ENCODE measurements at regions not wholly inside any gene's neighbourhood (a gene's known extent, or its start where the extent isn't known, plus 50 kb on each side); places are given as distances from the start of the nearest gene placed in this dataset.

DNA sequence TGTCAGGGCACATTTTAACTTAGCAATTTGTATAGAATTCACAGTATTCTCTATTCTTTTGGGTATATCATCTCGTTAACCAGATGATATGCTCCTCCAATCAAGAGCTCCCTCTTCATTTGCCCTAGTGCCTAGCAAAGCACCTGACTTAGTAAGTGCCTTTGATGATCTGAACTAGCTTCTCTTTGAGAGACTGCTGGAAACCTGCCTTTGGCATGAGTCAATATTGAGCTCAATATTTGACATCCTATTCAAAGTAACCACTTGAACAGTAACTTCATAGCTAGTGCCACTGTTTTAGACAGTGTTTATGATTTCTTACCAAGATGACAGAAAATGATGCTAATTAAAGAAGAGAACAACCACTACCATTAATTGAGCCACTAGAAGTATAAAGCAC is 696.3 kb upstream of the UBE2E2 start (continued):
- TF ChIP-seq TCF7 (CRISPR knock-in tag; IDR thresholded peaks at IDR 0.05; ENCODE audit: low read depth) (no peak), ZNF138 (CRISPR knock-in tag; conservative IDR thresholded peaks at IDR 0.05) (no peak)

DNA sequence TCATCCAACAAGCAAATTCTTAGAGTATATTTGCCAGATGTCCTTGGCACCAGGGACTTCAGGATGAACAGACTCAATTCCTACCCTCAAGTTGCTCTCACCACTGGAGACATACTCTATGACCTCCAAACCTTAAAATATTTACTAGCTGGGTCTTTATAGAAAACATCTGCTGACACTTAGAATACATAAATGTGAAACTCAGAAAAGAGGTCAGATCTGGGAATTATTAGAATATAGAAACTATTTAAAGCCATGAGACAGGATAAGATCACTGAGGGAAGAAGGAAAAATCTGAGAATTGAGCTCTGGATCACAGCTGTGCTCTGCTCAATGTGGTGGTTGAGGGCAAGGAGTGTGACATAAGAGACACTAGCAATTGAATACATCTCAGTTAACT is 695.4 kb upstream of the UBE2E2 start:
- Mint-ChIP-seq H3K27ac (no peak overlapping the region), H3K4me1 (no peaks in the 10 kb centered on the region), H3K9me3 (0 out of 2 replicates have a peak, but pooled peaks cover 3% of the 10 kb centered on the region), H3K4me3 (no peak overlapping the region), H3K27me3 (ENCODE audit: low read depth) (peaks cover 10% of the 10 kb centered on the region), H3K36me3 (no peaks in the 10 kb centered on the region)
- ChIA-PET POLR2A (no interaction called here), CTCF (no interaction called here)
- DNase-seq (ENCODE audit: low spot score) (no peak), ATAC-seq (no peak)
- TF ChIP-seq SOX15 (CRISPR knock-in tag; IDR thresholded peaks at IDR 0.05): no peak

DNA sequence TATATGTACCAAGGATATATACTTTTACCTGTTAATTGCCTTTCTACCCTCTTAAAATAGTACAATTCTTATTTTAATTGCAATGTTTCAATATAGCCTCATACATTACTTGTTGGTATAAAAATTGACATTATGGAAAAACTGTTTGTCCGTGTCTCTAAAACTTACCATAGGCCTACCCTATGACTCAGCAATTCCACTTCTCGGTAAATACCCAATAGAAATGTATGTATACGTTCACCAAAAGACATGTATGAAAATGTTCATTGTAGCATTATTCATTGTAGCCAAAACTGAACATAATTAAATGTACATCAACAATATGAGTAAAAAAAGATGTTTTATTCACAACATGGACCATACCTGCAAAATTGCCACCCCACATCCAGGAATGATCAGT is 679.2 kb upstream of the UBE2E2 start:
- CTCF ChIA-PET: no interaction called here
- POLR2A ChIA-PET: no interaction called here
- DNase-seq (ENCODE audit: low spot score) (no peak), ATAC-seq (no peak)
- Mint-ChIP-seq H3K4me1 (no peaks in the 10 kb centered on the region), H3K9me3 (peaks cover 28% of the 10 kb centered on the region), H3K4me3 (no peak overlapping the region), H3K27me3 (ENCODE audit: low read depth) (no peaks in the 10 kb centered on the region), H3K27ac (no peak overlapping the region), H3K36me3 (no peaks in the 10 kb centered on the region; the same call in 1 of the 2 replicates)
- TF ChIP-seq TEAD4 (CRISPR knock-in tag; IDR thresholded peaks at IDR 0.05): no peak
- no peak for TF ChIP-seq CREM (CRISPR knock-in tag; IDR thresholded peaks at IDR 0.05)
- TF ChIP-seq NFYB (CRISPR knock-in tag; conservative IDR thresholded peaks at IDR 0.05; ENCODE audit: low read depth): no peak
- no peak for TF ChIP-seq NR1H2 (CRISPR knock-in tag; IDR thresholded peaks at IDR 0.05)
- TF ChIP-seq, protein P1, sequence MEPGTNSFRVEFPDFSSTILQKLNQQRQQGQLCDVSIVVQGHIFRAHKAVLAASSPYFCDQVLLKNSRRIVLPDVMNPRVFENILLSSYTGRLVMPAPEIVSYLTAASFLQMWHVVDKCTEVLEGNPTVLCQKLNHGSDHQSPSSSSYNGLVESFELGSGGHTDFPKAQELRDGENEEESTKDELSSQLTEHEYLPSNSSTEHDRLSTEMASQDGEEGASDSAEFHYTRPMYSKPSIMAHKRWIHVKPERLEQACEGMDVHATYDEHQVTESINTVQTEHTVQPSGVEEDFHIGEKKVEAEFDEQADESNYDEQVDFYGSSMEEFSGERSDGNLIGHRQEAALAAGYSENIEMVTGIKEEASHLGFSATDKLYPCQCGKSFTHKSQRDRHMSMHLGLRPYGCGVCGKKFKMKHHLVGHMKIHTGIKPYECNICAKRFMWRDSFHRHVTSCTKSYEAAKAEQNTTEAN (CRISPR knock-in tag; IDR thresholded peaks at IDR 0.05): no peak
- TF ChIP-seq ZNF317 (CRISPR knock-in tag; IDR thresholded peaks at IDR 0.05; ENCODE audit: borderline replicate concordance, low read depth): no peak
- TF ChIP-seq, protein P2, sequence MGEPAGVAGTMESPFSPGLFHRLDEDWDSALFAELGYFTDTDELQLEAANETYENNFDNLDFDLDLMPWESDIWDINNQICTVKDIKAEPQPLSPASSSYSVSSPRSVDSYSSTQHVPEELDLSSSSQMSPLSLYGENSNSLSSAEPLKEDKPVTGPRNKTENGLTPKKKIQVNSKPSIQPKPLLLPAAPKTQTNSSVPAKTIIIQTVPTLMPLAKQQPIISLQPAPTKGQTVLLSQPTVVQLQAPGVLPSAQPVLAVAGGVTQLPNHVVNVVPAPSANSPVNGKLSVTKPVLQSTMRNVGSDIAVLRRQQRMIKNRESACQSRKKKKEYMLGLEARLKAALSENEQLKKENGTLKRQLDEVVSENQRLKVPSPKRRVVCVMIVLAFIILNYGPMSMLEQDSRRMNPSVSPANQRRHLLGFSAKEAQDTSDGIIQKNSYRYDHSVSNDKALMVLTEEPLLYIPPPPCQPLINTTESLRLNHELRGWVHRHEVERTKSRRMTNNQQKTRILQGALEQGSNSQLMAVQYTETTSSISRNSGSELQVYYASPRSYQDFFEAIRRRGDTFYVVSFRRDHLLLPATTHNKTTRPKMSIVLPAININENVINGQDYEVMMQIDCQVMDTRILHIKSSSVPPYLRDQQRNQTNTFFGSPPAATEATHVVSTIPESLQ (CRISPR knock-in tag; IDR thresholded peaks at IDR 0.05): no peak
- TF ChIP-seq, protein P3, sequence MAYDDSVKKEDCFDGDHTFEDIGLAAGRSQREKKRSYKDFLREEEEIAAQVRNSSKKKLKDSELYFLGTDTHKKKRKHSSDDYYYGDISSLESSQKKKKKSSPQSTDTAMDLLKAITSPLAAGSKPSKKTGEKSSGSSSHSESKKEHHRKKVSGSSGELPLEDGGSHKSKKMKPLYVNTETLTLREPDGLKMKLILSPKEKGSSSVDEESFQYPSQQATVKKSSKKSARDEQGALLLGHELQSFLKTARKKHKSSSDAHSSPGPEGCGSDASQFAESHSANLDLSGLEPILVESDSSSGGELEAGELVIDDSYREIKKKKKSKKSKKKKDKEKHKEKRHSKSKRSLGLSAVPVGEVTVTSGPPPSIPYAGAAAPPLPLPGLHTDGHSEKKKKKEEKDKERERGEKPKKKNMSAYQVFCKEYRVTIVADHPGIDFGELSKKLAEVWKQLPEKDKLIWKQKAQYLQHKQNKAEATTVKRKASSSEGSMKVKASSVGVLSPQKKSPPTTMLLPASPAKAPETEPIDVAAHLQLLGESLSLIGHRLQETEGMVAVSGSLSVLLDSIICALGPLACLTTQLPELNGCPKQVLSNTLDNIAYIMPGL (CRISPR knock-in tag; IDR thresholded peaks at IDR 0.05): no peak
- TF ChIP-seq, protein P4, sequence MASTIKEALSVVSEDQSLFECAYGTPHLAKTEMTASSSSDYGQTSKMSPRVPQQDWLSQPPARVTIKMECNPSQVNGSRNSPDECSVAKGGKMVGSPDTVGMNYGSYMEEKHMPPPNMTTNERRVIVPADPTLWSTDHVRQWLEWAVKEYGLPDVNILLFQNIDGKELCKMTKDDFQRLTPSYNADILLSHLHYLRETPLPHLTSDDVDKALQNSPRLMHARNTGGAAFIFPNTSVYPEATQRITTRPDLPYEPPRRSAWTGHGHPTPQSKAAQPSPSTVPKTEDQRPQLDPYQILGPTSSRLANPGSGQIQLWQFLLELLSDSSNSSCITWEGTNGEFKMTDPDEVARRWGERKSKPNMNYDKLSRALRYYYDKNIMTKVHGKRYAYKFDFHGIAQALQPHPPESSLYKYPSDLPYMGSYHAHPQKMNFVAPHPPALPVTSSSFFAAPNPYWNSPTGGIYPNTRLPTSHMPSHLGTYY (CRISPR knock-in tag; IDR thresholded peaks at IDR 0.05): no peak
- no peak for TF ChIP-seq ZNF232 (CRISPR knock-in tag; IDR thresholded peaks at IDR 0.05)
- TF ChIP-seq, protein P5, sequence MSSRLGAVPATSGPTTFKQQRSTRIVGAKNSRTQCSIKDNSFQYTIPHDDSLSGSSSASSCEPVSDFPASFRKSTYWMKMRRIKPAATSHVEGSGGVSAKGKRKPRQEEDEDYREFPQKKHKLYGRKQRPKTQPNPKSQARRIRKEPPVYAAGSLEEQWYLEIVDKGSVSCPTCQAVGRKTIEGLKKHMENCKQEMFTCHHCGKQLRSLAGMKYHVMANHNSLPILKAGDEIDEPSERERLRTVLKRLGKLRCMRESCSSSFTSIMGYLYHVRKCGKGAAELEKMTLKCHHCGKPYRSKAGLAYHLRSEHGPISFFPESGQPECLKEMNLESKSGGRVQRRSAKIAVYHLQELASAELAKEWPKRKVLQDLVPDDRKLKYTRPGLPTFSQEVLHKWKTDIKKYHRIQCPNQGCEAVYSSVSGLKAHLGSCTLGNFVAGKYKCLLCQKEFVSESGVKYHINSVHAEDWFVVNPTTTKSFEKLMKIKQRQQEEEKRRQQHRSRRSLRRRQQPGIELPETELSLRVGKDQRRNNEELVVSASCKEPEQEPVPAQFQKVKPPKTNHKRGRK (CRISPR knock-in tag; IDR thresholded peaks at IDR 0.05; ENCODE audit: borderline replicate concordance): no peak
- TF ChIP-seq EMX1 (CRISPR knock-in tag; IDR thresholded peaks at IDR 0.05): no peak
- TF ChIP-seq NFE2L1 (CRISPR knock-in tag; IDR thresholded peaks at IDR 0.05): no peak
- TF ChIP-seq NR2C2 (CRISPR knock-in tag; IDR thresholded peaks at IDR 0.05): no peak
- TF ChIP-seq TP53 (CRISPR knock-in tag; IDR thresholded peaks at IDR 0.05): no peak
- no peak for TF ChIP-seq FOXP1 (CRISPR knock-in tag; IDR thresholded peaks at IDR 0.05; ENCODE audit: borderline replicate concordance)
- TF ChIP-seq, protein P6, sequence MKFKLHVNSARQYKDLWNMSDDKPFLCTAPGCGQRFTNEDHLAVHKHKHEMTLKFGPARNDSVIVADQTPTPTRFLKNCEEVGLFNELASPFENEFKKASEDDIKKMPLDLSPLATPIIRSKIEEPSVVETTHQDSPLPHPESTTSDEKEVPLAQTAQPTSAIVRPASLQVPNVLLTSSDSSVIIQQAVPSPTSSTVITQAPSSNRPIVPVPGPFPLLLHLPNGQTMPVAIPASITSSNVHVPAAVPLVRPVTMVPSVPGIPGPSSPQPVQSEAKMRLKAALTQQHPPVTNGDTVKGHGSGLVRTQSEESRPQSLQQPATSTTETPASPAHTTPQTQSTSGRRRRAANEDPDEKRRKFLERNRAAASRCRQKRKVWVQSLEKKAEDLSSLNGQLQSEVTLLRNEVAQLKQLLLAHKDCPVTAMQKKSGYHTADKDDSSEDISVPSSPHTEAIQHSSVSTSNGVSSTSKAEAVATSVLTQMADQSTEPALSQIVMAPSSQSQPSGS (CRISPR knock-in tag; IDR thresholded peaks at IDR 0.05; ENCODE audit: borderline replicate concordance, low read depth): no peak
- TF ChIP-seq, protein P7, sequence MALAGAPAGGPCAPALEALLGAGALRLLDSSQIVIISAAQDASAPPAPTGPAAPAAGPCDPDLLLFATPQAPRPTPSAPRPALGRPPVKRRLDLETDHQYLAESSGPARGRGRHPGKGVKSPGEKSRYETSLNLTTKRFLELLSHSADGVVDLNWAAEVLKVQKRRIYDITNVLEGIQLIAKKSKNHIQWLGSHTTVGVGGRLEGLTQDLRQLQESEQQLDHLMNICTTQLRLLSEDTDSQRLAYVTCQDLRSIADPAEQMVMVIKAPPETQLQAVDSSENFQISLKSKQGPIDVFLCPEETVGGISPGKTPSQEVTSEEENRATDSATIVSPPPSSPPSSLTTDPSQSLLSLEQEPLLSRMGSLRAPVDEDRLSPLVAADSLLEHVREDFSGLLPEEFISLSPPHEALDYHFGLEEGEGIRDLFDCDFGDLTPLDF (CRISPR knock-in tag; IDR thresholded peaks at IDR 0.05): no peak
- TF ChIP-seq, protein P8, sequence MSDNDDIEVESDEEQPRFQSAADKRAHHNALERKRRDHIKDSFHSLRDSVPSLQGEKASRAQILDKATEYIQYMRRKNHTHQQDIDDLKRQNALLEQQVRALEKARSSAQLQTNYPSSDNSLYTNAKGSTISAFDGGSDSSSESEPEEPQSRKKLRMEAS (CRISPR knock-in tag; IDR thresholded peaks at IDR 0.05): no peak

All from WTC11 (cell line).